Gastrocnemius medialis (tissue), 4 donors: ENCODE measurements at regions not wholly inside any gene's neighbourhood (a gene's known extent, or its start where the extent isn't known, plus 50 kb on each side); places are given as distances from the start of the nearest gene placed in this dataset.
"Not testable (repeated sequence)": the region's sequence is repeated elsewhere in the genome, so short reads cannot be mapped to it uniquely, and the experiment has no call there.

ENCODE experiments used
- ATAC-seq, 2 donors: fragments of 150-250 bp; one replicate each; pipeline ENCODE4 v1.9.1; 2016
- DNase-seq, 2 donors: peaks; one replicate each; pipeline ENCODE4 v3.0.0-alpha.2; 2019
- H3K27ac ChIP-seq, 4 donors: fragments of 200-600 bp; sonication (generic); 1 replicate in 1 of 4; 2 replicates in 3 of 4; pipeline ENCODE4 v1.5.1; 2016 to 2018; ENCODE audit warnings: mild to moderate bottlenecking in 2 of 4, moderate library complexity in 1 of 4
- H3K27me3 ChIP-seq, 3 donors: fragments of 200-600 bp; sonication (generic) in 2 of 3; 1 replicate in 1 of 3; 2 replicates in 2 of 3; pipeline versions ENCODE4 v1.5.1 to v1.6.0; 2016 to 2019; ENCODE audit warnings: mild to moderate bottlenecking in 1 of 3, moderate library complexity in 1 of 3
- H3K36me3 ChIP-seq, 2 donors: fragments of 200-600 bp; sonication (generic) in 1 of 2; one replicate each; pipeline ENCODE4 v1.5.1; 2017 to 2018
- H3K4me1 ChIP-seq, 2 donors: fragments of 200-600 bp; sonication (generic) in 1 of 2; one replicate each; pipeline ENCODE4 v1.5.1; 2016 to 2017; ENCODE audit warnings: mild to moderate bottlenecking in 2 of 2
- H3K4me3 ChIP-seq, 4 donors: fragments of 200-600 bp; sonication (generic) in 3 of 4; 1 replicate in 1 of 4; 2 replicates in 3 of 4; pipeline ENCODE4 v1.5.1; 2016 to 2019; ENCODE audit warnings: mild to moderate bottlenecking in 2 of 4
- H3K9me3 ChIP-seq, 3 donors: fragments of 200-600 bp; sonication (generic) in 2 of 3; 1 replicate in 1 of 3; 2 replicates in 2 of 3; pipeline ENCODE4 v1.5.1; 2016 to 2019
- CTCF ChIP-seq, 5 experiments: fragments of 450-650 bp in 3 of 5; fragments of 200-600 bp in 2 of 5; sonication (generic) in 2 of 5; IDR thresholded peaks in 4 of 5; conservative IDR thresholded peaks in 1 of 5; 1 replicate in 4 of 5; 2 replicates in 1 of 5; pipeline ENCODE4 v1.5.1; 2016 to 2019; ENCODE audit warnings: antibody characterized with exemption in 5 of 5, mild to moderate bottlenecking in 3 of 5, moderate library complexity in 3 of 5
- POLR2A ChIP-seq, 2 donors: fragments of 450-650 bp; IDR thresholded peaks; one replicate each; pipeline ENCODE4 v1.6.1; 2017; ENCODE audit warnings: antibody characterized with exemption in 2 of 2, mild to moderate bottlenecking in 2 of 2, moderate library complexity in 2 of 2
- in situ Hi-C, 4 donors: fragments of 200-750 bp; cut with MboI; loops; one replicate each; pipeline versions ENCODE4 v1.15.0 to v1.8.0; 2017; ENCODE audit warnings: low sequenced_read_pairs in 4 of 4
- intact Hi-C: fragments of 100-400 bp; cut with DNase I; formaldehyde crosslinking; loops from one replicate; pipeline ENCODE4 v1.15.1; 2023; ENCODE audit warnings: low total_unique reads

- H3K4me1 ChIP-seq, DNase-seq, ATAC-seq, H3K36me3 ChIP-seq, intact Hi-C loops, H3K4me3 ChIP-seq, H3K9me3 ChIP-seq, H3K27ac ChIP-seq, in situ Hi-C loops, H3K27me3 ChIP-seq: not testable (repeated sequence)
These were observed 311.2 kb upstream of the SOX4 start for GRCh38 chr6:21282360-21282759.

- TF ChIP-seq POLR2A (IDR thresholded peaks at IDR 0.05) (no peak), CTCF (IDR thresholded peaks at IDR 0.05 in 4 of 5, conservative IDR thresholded peaks at IDR 0.05 in 1 of 5) (no peak)
- in situ Hi-C loops (no loop called here), intact Hi-C loops (no loop called here)
- no peak overlapping the region for H3K27ac ChIP-seq
- no peaks in the 10 kb centered on the region for H3K27me3 ChIP-seq
- H3K36me3 ChIP-seq: no peaks in the 10 kb centered on the region
- no peaks in the 10 kb centered on the region for H3K4me1 ChIP-seq
- no peak overlapping the region for H3K4me3 ChIP-seq
- H3K9me3 ChIP-seq: no peaks in the 10 kb centered on the region
- no peak for DNase-seq
- no peak for ATAC-seq
These were observed 309.4 kb upstream of the SOX4 start for GRCh38 chr6:21284166-21284565.

GRCh38 chr6:21284706-21285105, 308.8 kb upstream of the SOX4 start:
- H3K27ac ChIP-seq: no peak overlapping the region
- ATAC-seq (no peak), DNase-seq (no peak)
- no peaks in the 10 kb centered on the region for H3K36me3 ChIP-seq
- no peaks in the 10 kb centered on the region for H3K4me1 ChIP-seq
- in situ Hi-C loops: no loop called here
- TF ChIP-seq POLR2A (IDR thresholded peaks at IDR 0.05) (no peak), CTCF (IDR thresholded peaks at IDR 0.05 in 4 of 5, conservative IDR thresholded peaks at IDR 0.05 in 1 of 5) (no peak)
- no peaks in the 10 kb centered on the region for H3K9me3 ChIP-seq
- intact Hi-C loops: no loop called here
- H3K27me3 ChIP-seq: no peaks in the 10 kb centered on the region
- no peak overlapping the region for H3K4me3 ChIP-seq

GRCh38 chr6:21294144-21294543, 299.4 kb upstream of the SOX4 start:
- no peaks in the 10 kb centered on the region for H3K36me3 ChIP-seq
- intact Hi-C loops: no loop called here
- no peaks in the 10 kb centered on the region for H3K27me3 ChIP-seq
- H3K27ac ChIP-seq: no peak overlapping the region
- in situ Hi-C loops: no loop called here
- no peak overlapping the region for H3K4me3 ChIP-seq
- H3K4me1 ChIP-seq: no peaks in the 10 kb centered on the region
- ATAC-seq: no peak
- DNase-seq: no peak
- no peaks in the 10 kb centered on the region for H3K9me3 ChIP-seq
- no peak for TF ChIP-seq CTCF (IDR thresholded peaks at IDR 0.05 in 4 of 5, conservative IDR thresholded peaks at IDR 0.05 in 1 of 5)
- no peak for TF ChIP-seq POLR2A (IDR thresholded peaks at IDR 0.05)

GRCh38 chr6:21295506-21296240, 297.9 kb upstream of the SOX4 start:
- no peak for DNase-seq
- Histone ChIP-seq H3K27ac (no peak overlapping the region), H3K4me1 (no peaks in the 10 kb centered on the region), H3K36me3 (no peaks in the 10 kb centered on the region), H3K27me3 (no peaks in the 10 kb centered on the region), H3K4me3 (no peak overlapping the region), H3K9me3 (no peaks in the 10 kb centered on the region)
- ATAC-seq: no peak
- intact Hi-C loops: no loop called here
- in situ Hi-C loops: no loop called here
- TF ChIP-seq POLR2A (IDR thresholded peaks at IDR 0.05) (no peak), CTCF (IDR thresholded peaks at IDR 0.05 in 4 of 5, conservative IDR thresholded peaks at IDR 0.05 in 1 of 5) (no peak)
